OCI-LY1 (cell line): ENCODE measurements at regions not wholly inside any gene's neighbourhood (a gene's known extent, or its start where the extent isn't known, plus 50 kb on each side); places are given as distances from the start of the nearest gene placed in this dataset.

ENCODE experiments used
- H2AFZ ChIP-seq: fragments of 200-600 bp; sonication (generic), shearing (Covaris generic); 2 replicates; pipeline ENCODE4 v1.6.0; 2014; ENCODE audit warnings: antibody characterized with exemption, mild to moderate bottlenecking, low read length
- H3F3A ChIP-seq: fragments of 200-600 bp; sonication (generic), shearing (Covaris generic); 2 replicates; pipeline ENCODE4 v1.6.0; 2014; ENCODE audit warnings: mild to moderate bottlenecking, antibody characterized with exemption, low read length, moderate library complexity; ENCODE audit not compliant: insufficient read depth
- H3K27ac ChIP-seq: fragments of 200-600 bp; sonication (generic); 2 replicates; pipeline ENCODE4 v1.5.1; 2014; ENCODE audit warnings: low read length, mixed run types, mild to moderate bottlenecking, low read depth; ENCODE audit not compliant: poor library complexity, severe bottlenecking
- H3K27me3 ChIP-seq: fragments of 200-600 bp; sonication (generic); 2 replicates; pipeline ENCODE4 v1.6.0; 2014; ENCODE audit warnings: antibody characterized with exemption, mild to moderate bottlenecking, low read length, moderate library complexity; ENCODE audit not compliant: insufficient read depth
- H3K36me3 ChIP-seq: fragments of 200-600 bp; sonication (generic); 2 replicates; pipeline ENCODE4 v1.6.1; 2014; ENCODE audit warnings: mild to moderate bottlenecking, antibody characterized with exemption, low read length, moderate library complexity, mixed read lengths; ENCODE audit not compliant: insufficient read depth
- H3K4me1 ChIP-seq: fragments of 200-600 bp; sonication (generic); 2 replicates; pipeline ENCODE4 v1.5.1; 2014; ENCODE audit warnings: mild to moderate bottlenecking, low read length, moderate library complexity; ENCODE audit not compliant: insufficient read depth, severe bottlenecking
- H3K4me2 ChIP-seq: fragments of 200-600 bp; sonication (generic), shearing (Covaris generic); 2 replicates; pipeline ENCODE4 v1.6.1; 2014; ENCODE audit warnings: low read length
- H3K4me3 ChIP-seq: fragments of 200-600 bp; sonication (generic); 2 replicates; pipeline ENCODE4 v1.5.1; 2014; ENCODE audit warnings: low read length, low read depth, mild to moderate bottlenecking, mixed read lengths; ENCODE audit not compliant: poor library complexity, severe bottlenecking
- H3K79me2 ChIP-seq: fragments of 200-600 bp; shearing (Covaris generic); 2 replicates; pipeline ENCODE4 v1.6.1; 2016; ENCODE audit warnings: mixed run types, low read length, mixed read lengths; ENCODE audit not compliant: insufficient read depth
- H3K9ac ChIP-seq: fragments of 200-600 bp; sonication (generic), shearing (Covaris generic); 2 replicates; pipeline ENCODE4 v1.6.1; 2014; ENCODE audit warnings: mild to moderate bottlenecking, low read length, mixed read lengths
- H3K9me2 ChIP-seq: fragments of 200-600 bp; sonication (generic), shearing (Covaris generic); 2 replicates; pipeline ENCODE4 v1.6.1; 2014; ENCODE audit warnings: low read depth, mild to moderate bottlenecking, low read length, mixed read lengths
- H3K9me3 ChIP-seq: fragments of 200-600 bp; shearing (Covaris generic); 2 replicates; pipeline ENCODE4 v1.6.1; 2014; ENCODE audit warnings: low read length, mixed read lengths
- H4K20me1 ChIP-seq: fragments of 200-600 bp; sonication (generic), shearing (Covaris generic); 2 replicates; pipeline ENCODE4 v1.6.0; 2016; ENCODE audit warnings: mild to moderate bottlenecking, low read length; ENCODE audit not compliant: insufficient read depth
- CTCF ChIP-seq: fragments of 200-600 bp; sonication (generic), shearing (Covaris generic); IDR thresholded peaks from 2 replicates; pipeline ENCODE4 v1.5.1; 2017; ENCODE audit warnings: mild to moderate bottlenecking, antibody characterized with exemption, low read length, moderate library complexity, mixed read lengths
- EZH2 ChIP-seq: fragments of 200-600 bp; sonication (generic), shearing (Covaris generic); IDR thresholded peaks from 2 replicates; pipeline ENCODE4 v1.8.0; 2017; ENCODE audit warnings: borderline replicate concordance, mixed run types, mild to moderate bottlenecking, antibody characterized with exemption, low read length, moderate library complexity, mixed read lengths

DNA sequence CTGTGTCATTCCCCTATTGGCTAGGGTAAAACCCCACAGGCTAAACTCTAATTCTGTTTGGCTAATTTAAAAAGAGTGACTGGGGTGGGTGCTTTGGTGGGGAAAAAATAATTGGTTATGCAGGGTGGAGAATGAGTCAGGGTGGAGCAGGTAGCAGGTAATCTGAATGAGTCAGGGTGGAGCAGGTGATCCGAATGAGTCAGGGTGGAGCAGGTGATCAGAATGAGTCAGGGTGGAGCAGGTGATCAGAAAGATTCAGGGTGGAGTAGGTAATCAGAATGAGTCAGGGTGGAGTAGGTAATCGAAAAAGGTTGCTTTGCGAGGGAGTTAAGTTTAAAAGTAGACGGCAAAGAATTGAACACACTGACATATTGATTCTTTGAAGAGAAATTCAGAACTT lies 1218.8 kb upstream of the ATXN8OS start:
- Histone ChIP-seq H3K9ac (no peak overlapping the region), H3K27me3 (no peaks in the 10 kb centered on the region), H3K4me2 (no peak overlapping the region), H2AFZ (no peak overlapping the region), H3K4me3 (no peak overlapping the region), H4K20me1 (no peaks in the 10 kb centered on the region), H3K4me1 (no peaks in the 10 kb centered on the region), H3K9me2 (no peaks in the 10 kb centered on the region), H3K27ac (no peak overlapping the region), H3F3A (no peaks in the 10 kb centered on the region), H3K79me2 (no peaks in the 10 kb centered on the region), H3K36me3 (no peaks in the 10 kb centered on the region), H3K9me3 (no peaks in the 10 kb centered on the region)
- TF ChIP-seq EZH2 (no peak), CTCF (no peak)

DNA sequence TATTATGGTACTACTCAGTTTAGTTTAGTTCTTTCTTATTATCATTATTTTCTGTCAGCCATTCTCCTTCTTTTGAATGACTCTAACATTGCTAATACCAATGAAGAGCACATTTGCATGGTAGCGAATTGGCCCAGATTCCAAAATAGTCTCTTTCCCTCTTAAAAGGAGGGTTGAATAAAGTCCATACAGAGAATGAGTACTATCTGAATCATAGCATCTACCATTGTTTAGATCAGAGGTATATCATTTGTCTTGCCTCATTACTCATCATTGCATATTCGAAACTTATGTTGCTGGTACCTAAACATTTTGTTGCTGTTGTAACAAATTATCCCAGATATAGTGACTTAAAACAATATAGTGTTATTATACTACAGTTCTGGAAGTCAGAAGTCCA lies 1235.3 kb upstream of the ATXN8OS start:
- no peak overlapping the region for H3K9ac ChIP-seq
- H3K79me2 ChIP-seq, result no peaks in the 10 kb centered on the region
- H3F3A ChIP-seq, result no peaks in the 10 kb centered on the region
- H3K36me3 ChIP-seq, result no peaks in the 10 kb centered on the region
- no peaks in the 10 kb centered on the region for H3K4me1 ChIP-seq
- H3K9me2 ChIP-seq, result no peaks in the 10 kb centered on the region
- H2AFZ ChIP-seq, result no peak overlapping the region
- no peaks in the 10 kb centered on the region for H4K20me1 ChIP-seq
- H3K27ac ChIP-seq, result no peak overlapping the region
- no peak overlapping the region for H3K4me3 ChIP-seq
- H3K4me2 ChIP-seq, result no peak overlapping the region
- no peak for TF ChIP-seq EZH2
- TF ChIP-seq CTCF, result no peak
- H3K27me3 ChIP-seq, result no peaks in the 10 kb centered on the region
- H3K9me3 ChIP-seq, result no peaks in the 10 kb centered on the region

GRCh38 chr13:68851026-68851425 lies 1256.6 kb upstream of the ATXN8OS start:
- Histone ChIP-seq H3K27ac (no peak overlapping the region), H3K4me1 (no peaks in the 10 kb centered on the region), H3F3A (no peaks in the 10 kb centered on the region), H3K9me2 (no peaks in the 10 kb centered on the region), H3K36me3 (no peaks in the 10 kb centered on the region), H2AFZ (no peak overlapping the region), H3K4me3 (no peak overlapping the region), H3K4me2 (no peak overlapping the region), H3K9ac (no peak overlapping the region), H4K20me1 (no peaks in the 10 kb centered on the region), H3K9me3 (no peaks in the 10 kb centered on the region), H3K79me2 (no peaks in the 10 kb centered on the region), H3K27me3 (no peaks in the 10 kb centered on the region)
- TF ChIP-seq EZH2, result no peak
- no peak for TF ChIP-seq CTCF
